Gastroesophageal sphincter (tissue), 4 donors: ENCODE measurements at regions not wholly inside any gene's neighbourhood (a gene's known extent, or its start where the extent isn't known, plus 50 kb on each side); places are given as distances from the start of the nearest gene placed in this dataset.

Experiments
- ATAC-seq: fragments of 150-250 bp; one replicate; pipeline ENCODE4 v1.9.1; 2016; ENCODE audit warnings: mild to moderate bottlenecking, moderate library complexity
- H3K27ac ChIP-seq, 4 donors: fragments of 200-600 bp; sonication (generic) in 3 of 4; 1 replicate in 3 of 4; 2 replicates in 1 of 4; pipeline ENCODE4 v1.5.1; 2016 to 2019
- H3K27me3 ChIP-seq: fragments of 200-600 bp; sonication (generic); one replicate; pipeline ENCODE4 v1.5.1; 2019
- H3K36me3 ChIP-seq, 2 donors: fragments of 200-600 bp; sonication (generic); one replicate each; pipeline ENCODE4 v1.5.1; 2019; ENCODE audit warnings: control low read depth in 1 of 2
- H3K4me1 ChIP-seq, 3 donors: fragments of 200-600 bp; sonication (generic); 1 replicate in 2 of 3; 2 replicates in 1 of 3; pipeline ENCODE4 v1.5.1; 2016 to 2019; ENCODE audit warnings: control low read depth in 2 of 3
- H3K4me3 ChIP-seq, 2 donors: fragments of 200-600 bp; sonication (generic); one replicate each; pipeline ENCODE4 v1.5.1; 2019; ENCODE audit warnings: mild to moderate bottlenecking in 1 of 2, moderate library complexity in 1 of 2
- H3K9me3 ChIP-seq, 3 donors: fragments of 200-600 bp; sonication (generic); one replicate each; pipeline ENCODE4 v1.5.1; 2017 to 2019; ENCODE audit warnings: control low read depth in 2 of 3
- EP300 ChIP-seq: sonication (generic); formaldehyde crosslinking; IDR thresholded peaks from one replicate; pipeline ENCODE4 v1.6.1; 2017; ENCODE audit warnings: antibody characterized with exemption, mild to moderate bottlenecking
- POLR2A ChIP-seq, 2 donors: fragments of 450-650 bp; IDR thresholded peaks; one replicate each; pipeline ENCODE4 v1.6.1; 2017; ENCODE audit warnings: antibody characterized with exemption in 2 of 2, mild to moderate bottlenecking in 2 of 2, moderate library complexity in 1 of 2
- POLR2AphosphoS5 ChIP-seq: sonication (generic); formaldehyde crosslinking; IDR thresholded peaks from one replicate; pipeline ENCODE4 v1.6.1; 2017; ENCODE audit warnings: antibody characterized with exemption
- WGBS, 2 donors: methylation state at CpG; one replicate each; pipeline ENCODE4 v1.1.5; 2018; ENCODE audit warnings: low coverage in 1 of 2; 5-methylcytosine and 5-hydroxymethylcytosine counted together
- TF ChIP-seq, protein P1 (sequence below), 4 experiments: fragments of 200-600 bp in 2 of 4; fragments of 450-650 bp in 2 of 4; sonication (generic) in 1 of 4; IDR thresholded peaks; one replicate each; pipeline ENCODE4 v1.5.1; 2017 to 2019; ENCODE audit warnings: antibody characterized with exemption in 4 of 4, mild to moderate bottlenecking in 2 of 4, moderate library complexity in 2 of 4

DNA sequence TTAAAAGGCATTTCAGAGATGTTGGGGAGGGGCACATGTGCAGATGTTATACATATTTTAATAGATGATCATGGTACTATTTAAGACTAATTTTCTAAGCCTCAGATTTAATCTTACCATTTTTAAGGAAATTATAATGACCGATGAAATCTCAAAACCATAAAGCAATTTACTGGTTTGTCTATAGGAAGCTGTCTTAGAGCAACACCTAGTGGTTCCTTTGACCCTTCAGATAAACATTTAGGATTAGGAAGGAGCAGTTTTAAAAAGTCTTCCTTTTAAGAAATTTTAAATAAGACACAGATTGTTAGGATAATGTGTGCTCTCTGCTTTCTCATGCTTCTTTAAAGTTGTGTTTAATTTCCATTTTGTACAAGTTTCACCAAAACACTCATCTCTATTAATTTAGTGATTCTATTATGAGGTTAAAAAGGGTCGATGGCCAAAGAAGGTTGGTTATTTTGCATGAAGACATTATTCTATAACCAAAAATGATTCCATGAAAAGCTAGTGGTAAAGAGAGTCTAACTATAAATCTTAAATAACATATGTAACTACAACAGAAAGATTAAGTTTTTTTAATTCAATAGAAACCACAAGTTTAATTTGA is 376.4 kb downstream of the HACE1 start:
- no peak overlapping the region for H3K4me3 ChIP-seq
- H3K36me3 ChIP-seq, result no peaks in the 10 kb centered on the region
- 17 to 19% methylated on average over 2 of the region's 2 CpGs for WGBS, 2 donors
- ATAC-seq, result no peak
- H3K27ac ChIP-seq, result no peak overlapping the region
- H3K27me3 ChIP-seq, result no peaks in the 10 kb centered on the region
- no peaks in the 10 kb centered on the region for H3K4me1 ChIP-seq
- H3K9me3 ChIP-seq, result no peaks in the 10 kb centered on the region
- TF ChIP-seq, protein P1, sequence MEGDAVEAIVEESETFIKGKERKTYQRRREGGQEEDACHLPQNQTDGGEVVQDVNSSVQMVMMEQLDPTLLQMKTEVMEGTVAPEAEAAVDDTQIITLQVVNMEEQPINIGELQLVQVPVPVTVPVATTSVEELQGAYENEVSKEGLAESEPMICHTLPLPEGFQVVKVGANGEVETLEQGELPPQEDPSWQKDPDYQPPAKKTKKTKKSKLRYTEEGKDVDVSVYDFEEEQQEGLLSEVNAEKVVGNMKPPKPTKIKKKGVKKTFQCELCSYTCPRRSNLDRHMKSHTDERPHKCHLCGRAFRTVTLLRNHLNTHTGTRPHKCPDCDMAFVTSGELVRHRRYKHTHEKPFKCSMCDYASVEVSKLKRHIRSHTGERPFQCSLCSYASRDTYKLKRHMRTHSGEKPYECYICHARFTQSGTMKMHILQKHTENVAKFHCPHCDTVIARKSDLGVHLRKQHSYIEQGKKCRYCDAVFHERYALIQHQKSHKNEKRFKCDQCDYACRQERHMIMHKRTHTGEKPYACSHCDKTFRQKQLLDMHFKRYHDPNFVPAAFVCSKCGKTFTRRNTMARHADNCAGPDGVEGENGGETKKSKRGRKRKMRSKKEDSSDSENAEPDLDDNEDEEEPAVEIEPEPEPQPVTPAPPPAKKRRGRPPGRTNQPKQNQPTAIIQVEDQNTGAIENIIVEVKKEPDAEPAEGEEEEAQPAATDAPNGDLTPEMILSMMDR (IDR thresholded peaks at IDR 0.05), result peak in 1 of 4 experiments; percentile 37
- TF ChIP-seq EP300, result no peak

DNA sequence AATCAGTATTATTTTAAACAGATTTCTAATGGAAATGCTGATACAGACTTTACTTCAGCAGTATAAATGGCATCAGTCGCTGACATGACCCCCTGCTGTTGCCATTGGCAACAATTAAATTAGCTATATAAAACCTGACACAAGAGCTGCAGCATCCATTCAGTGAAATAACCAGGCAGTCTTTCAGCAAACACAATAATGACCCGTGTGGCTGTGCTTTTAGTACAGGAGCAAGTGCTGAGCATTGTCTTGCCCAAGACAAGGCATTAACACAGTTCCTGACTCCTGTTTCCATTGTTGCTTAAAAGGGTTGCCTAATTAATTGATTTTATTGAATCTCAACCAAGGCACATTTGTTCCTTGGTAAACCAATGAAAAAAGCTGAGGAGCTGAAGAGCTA is 382.1 kb downstream of the HACE1 start:
- TF ChIP-seq POLR2A (IDR thresholded peaks at IDR 0.05) (no peak), POLR2AphosphoS5 (no peak), EP300 (no peak)
- H3K9me3 ChIP-seq, result no peaks in the 10 kb centered on the region
- H3K4me3 ChIP-seq, result no peak overlapping the region
- no peak overlapping the region for H3K27ac ChIP-seq
- no peak for ATAC-seq
- no peaks in the 10 kb centered on the region for H3K27me3 ChIP-seq
- 52 to 72% methylated on average over 2 of the region's 2 CpGs for WGBS, 2 donors
- no peaks in the 10 kb centered on the region for H3K36me3 ChIP-seq
- H3K4me1 ChIP-seq, result no peaks in the 10 kb centered on the region

DNA sequence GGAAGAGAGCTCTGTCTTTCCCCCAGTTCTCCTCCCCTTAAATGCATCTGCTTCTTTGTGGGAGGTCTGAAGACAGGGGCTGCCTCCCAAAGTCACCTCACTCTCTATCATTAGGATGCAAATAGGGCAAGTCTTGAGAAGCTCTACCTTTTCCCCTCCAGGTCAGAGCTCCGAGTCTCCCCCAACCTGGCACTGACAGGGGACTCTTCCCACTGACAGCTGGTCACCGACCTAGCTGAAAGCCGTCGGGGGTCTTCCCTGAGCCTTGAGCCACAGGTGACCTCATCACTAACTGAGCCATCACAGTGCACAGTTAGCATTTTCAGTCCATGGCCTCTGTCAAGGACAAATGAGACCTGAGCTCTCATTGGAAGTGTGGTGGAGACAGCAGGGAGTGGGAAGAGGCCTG is 386.7 kb downstream of the HACE1 start:
- Histone ChIP-seq H3K4me3 (no peak overlapping the region), H3K9me3 (no peaks in the 10 kb centered on the region), H3K36me3 (no peaks in the 10 kb centered on the region), H3K4me1 (no peaks in the 10 kb centered on the region), H3K27ac (no peak overlapping the region), H3K27me3 (no peaks in the 10 kb centered on the region)
- no peak for ATAC-seq
- TF ChIP-seq POLR2A (IDR thresholded peaks at IDR 0.05), result no peak
- TF ChIP-seq EP300, result no peak
- TF ChIP-seq, protein P1 (IDR thresholded peaks at IDR 0.05), result no peak
- WGBS, 2 donors, result no CpG with 5 or more reads among the region's 4 CpGs

DNA sequence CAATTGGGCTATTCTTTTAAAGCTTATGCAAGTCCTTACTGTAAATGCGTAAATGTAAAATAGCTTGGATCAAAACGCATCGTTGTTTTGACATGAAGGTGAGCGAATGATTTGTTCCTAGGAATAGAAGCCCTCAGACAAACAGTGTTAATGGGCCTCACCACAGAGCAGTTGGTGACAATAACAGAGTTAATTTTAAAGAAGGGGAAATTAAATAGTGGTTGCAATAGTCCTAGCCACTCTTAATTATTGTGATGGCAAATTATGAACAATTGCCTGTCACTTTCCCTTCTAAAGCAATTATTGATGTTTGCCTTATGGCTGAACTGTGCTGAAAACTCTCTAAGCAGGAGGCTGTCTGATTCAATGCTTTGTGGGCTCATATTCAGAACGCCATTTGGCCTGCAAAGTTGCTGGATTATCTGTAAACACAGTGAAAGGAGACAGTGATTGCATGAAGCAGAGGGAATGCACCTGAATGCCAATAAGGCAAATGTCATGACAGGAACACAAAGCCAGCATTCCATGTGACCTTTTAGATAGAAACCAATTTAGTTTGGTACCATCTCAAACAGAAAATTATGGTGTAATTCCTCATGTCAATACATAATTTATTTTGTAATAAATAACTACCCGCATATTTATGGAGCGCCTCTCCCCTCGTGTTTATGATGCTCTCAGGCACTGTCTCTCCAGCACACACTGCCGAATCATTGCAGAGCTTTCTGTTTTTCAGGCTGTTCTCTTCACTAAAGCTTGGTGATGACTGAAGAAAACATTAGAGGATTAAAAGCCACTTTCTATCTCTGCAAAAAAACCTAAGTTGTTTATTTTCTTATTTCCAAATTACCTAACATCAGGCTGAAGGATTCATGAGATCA is 387.5 kb downstream of the HACE1 start:
- 52 to 60% methylated on average over 8 to 9 of the region's 9 CpGs for WGBS, 2 donors
- H3K36me3 ChIP-seq, result no peaks in the 10 kb centered on the region
- H3K9me3 ChIP-seq, result no peaks in the 10 kb centered on the region
- no peaks in the 10 kb centered on the region for H3K4me1 ChIP-seq
- H3K27ac ChIP-seq, result no peak overlapping the region
- TF ChIP-seq, protein P1 (IDR thresholded peaks at IDR 0.05), result no peak
- no peak for TF ChIP-seq POLR2A (IDR thresholded peaks at IDR 0.05)
- no peak for ATAC-seq
- no peak overlapping the region for H3K4me3 ChIP-seq
- no peaks in the 10 kb centered on the region for H3K27me3 ChIP-seq

DNA sequence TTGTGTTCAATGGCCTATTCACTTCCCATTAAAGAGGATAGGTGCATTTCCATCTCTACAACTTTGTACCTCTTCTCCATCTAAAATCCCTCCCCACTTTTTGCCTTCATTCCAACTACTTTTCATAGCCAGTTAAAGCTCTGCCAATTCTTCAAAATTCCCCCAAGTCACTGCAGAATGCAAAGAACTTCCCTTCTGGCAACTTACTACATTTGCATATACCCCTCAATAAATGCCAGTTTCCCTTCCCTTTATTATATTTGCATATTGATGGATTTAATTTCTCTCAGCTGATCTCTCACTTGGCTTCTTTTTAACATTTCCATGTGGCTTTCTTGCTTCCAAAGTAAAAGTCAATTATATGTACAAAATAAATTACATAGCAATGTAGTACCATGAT is 393.4 kb downstream of the HACE1 start:
- H3K9me3 ChIP-seq, result no peaks in the 10 kb centered on the region
- TF ChIP-seq, protein P1 (IDR thresholded peaks at IDR 0.05), result no peak
- TF ChIP-seq POLR2AphosphoS5 (no peak), POLR2A (IDR thresholded peaks at IDR 0.05) (no peak), EP300 (no peak)
- ATAC-seq, result no peak

More for the DNA sequence above, 393.4 kb downstream of the HACE1 start:
- no peaks in the 10 kb centered on the region for H3K27me3 ChIP-seq
- H3K27ac ChIP-seq, result no peak overlapping the region
- no peaks in the 10 kb centered on the region for H3K36me3 ChIP-seq
- no peak overlapping the region for H3K4me3 ChIP-seq
- H3K4me1 ChIP-seq, result no peaks in the 10 kb centered on the region
